Activated CD4-positive, alpha-beta T cell treated with anti-CD3 and anti-CD28 coated beads, Interleukin-10, Interleukin-2, amounts not matched to agents 100 ng/mL and 50 ng/mL, durations not matched to agents 16 hours and 8 hours (primary cell): ENCODE measurements at regions not wholly inside any gene's neighbourhood (a gene's known extent, or its start where the extent isn't known, plus 50 kb on each side); places are given as distances from the start of the nearest gene placed in this dataset.

Source experiments
- DNase-seq: peaks from one replicate; pipeline ENCODE4 v3.0.0-alpha.2; 2020

GRCh38 chr2:6213056-6213780 is 521.0 kb downstream of the SOX11 start:
- DNase-seq, result no peak

DNA sequence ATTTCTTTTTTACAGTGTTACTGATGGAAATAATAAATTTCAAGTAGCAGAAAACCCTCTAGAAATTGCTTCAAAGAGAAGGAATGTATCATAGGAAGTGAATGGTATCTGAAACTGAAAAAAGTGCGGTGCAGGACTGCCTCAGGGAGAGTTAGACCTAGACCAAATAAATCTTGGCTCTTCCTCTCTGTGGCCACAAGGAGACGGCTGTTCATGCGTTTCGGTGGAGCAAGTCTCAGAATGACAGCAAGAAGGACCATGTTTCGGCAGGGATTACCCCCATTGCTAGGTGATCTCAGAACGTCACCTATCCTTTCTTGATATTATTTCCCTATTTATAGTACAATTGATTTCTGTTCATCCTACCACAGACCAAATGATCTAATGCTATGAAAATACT is 522.3 kb downstream of the SOX11 start:
- no peak for DNase-seq

DNA sequence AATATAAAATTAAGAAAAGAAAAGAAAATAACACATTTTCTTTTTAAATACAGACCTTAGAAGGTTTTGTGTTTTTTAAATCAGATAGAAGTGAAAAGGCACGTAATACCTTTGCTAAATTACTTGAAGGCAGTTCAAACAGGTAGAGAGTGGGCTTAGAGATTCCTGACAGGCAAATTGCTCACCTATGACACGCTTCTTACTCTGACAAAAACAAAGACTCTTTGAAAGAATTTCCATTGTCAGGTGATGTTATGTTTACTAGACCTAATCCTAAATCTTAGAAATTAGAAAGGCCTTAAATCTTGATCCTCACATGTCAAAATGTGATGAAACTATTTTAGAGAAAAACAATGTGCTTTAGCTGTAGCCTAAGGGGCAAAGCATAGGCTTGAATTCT is 522.9 kb downstream of the SOX11 start:
- DNase-seq, result no peak

DNA sequence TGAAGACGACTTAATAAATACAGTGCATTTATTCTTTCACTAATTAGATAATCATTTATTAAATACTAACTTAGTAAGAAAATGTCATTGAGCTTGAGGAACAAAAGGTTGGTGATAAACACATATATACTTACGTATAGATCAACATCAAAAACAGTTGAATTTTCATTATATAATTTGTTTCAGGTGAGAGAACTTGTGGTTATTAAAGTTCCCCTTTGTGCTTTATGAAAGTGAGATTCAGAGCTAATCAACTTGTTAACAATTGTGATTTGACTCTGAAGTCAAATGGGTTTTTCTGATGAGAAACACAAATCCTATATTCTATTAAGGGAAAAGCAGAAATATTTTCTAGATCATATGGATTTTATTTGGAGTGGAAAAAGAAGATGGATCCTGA is 524.0 kb downstream of the SOX11 start:
- no peak for DNase-seq

DNA sequence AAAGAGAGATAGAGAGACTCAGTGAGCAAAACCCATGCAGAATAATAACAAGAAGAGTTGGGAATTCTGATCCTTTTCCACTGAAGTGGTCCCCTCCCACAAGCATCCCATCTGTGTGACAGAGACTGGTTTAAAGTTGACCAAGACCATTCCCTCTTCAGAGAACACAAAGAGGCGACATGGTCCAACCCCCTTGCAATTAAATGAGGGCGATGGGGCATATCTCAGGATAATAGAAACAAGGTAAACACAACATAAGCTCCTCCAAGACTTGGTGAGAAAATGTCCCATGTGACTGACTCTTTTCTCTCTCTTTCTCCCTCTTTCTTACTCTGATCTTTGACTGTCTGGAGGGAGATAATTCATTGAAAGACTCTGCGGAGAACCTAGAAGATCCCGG is 526.7 kb downstream of the SOX11 start:
- no peak for DNase-seq

DNA sequence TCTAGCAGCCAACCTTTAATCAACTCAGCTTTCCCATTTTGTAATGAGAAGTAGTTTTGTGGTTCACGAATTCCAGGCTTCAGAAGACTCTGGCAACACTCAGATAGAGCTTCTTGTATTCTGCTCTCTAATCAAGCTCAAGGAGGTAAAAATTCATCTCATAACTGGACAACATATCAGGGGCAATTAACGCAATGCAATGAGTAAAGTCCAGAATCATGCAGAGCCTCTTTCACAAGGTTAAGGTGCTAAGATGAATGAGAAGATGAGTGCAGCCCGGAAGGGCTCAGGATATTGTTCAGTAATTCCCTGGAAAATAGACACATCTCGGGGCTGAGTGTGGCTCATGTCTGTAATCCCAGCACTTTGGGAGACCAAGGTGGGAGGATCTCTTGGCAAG is 527.7 kb downstream of the SOX11 start:
- no peak for DNase-seq

DNA sequence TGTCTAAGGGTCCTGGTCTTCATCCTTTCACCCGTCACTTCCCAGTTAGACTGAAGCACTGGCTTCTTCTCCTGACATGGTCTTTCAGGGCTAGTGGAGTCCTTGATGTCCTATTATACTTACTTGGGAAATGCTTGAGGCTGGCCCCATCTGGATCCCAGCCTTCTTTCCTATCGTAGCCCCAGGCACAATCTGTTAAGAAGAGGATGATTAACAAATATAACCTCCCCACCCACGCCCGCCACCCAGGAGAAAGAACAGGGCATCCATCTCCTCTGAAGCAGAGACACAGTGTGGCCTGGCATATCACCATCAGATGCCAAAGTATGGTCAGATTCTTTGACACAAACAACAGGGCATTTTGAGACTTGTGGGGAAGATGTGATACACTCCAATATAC is 530.1 kb downstream of the SOX11 start:
- no peak for DNase-seq

DNA sequence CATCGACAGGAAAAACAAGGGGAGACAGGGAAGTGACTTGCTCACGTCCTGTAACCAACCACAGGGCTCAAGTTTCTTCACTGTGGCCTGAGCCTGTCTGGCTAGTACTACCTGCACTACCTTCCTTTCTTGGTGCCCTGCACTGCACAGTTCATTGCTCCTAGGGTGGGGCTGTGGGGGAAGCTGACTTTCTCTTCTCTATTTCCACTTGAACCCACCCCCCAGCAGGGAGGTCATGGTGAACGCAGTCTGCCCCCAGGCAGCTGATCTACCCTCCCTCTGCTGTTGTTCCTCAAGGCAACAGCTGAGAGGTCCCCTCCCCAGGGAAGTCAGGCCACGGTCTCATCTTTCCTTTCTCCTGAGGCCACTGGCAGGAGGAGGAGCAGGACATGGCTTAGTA is 532.1 kb downstream of the SOX11 start:
- no peak for DNase-seq

GRCh38 chr2:6228251-6228650 is 536.1 kb downstream of the SOX11 start:
- DNase-seq, result no peak

DNA sequence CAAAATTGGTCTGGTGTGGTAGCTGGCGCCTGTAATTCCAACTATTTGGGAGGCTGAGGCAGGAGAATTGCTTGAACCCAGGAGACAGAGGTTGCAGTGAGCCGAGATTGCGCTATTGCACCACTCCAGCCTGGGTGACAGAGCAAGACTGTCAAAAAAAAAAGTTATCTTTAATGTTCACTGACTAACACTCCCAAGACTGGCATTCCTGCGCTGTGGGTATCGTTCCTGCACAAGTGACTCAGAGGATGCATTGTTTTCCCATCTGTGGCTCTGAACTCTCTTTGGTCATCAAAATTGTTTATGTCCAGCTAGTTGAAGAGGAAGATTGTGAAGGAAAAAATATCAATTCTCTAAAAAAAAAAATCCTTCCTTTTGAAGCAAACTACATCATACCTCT is 539.0 kb downstream of the SOX11 start:
- no peak for DNase-seq

DNA sequence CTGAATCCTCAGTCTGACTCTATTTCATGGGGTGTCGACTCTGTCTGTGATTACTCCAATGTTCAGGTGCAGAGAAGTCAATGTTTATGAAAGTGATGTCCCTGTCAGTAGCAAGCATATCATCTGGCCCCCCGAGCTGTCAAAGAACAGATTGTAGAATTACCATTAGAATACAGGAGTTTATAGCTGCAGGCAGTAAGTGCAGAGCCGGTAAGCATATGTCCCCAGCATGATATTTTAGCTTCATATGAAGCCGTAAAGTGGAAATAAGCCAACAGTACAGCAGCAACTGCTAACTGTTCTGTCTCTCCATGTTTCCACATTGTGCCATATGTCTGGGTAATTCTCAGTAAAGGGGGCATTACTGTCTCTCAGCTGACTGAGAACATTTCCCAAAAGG is 541.8 kb downstream of the SOX11 start:
- no peak for DNase-seq

GRCh38 chr2:6234702-6235101 is 542.5 kb downstream of the SOX11 start:
- no peak for DNase-seq

- DNase-seq, result no peak
Measured at GRCh38 chr2:6236317-6236716, 544.1 kb downstream of the SOX11 start.

GRCh38 chr2:6237039-6237660 is 545.0 kb downstream of the SOX11 start:
- no peak for DNase-seq

DNA sequence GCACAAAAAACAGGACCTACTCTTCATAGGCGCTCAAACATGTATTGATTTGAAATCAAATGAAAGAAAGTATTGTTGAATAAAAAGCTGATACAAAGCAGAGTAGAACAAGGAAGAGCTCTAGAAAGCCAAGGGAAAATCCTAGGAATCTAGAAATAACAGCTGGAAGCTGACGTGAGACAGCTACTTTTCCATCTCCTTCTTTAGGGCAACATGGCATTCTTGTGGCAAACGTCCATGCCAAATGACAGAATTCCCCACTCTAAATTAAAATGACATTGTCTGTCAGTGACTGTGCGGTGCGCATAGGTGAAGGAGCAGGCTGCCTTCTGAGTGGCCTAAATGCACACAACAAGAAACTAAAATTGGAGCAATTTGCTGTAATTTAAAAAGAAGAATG is 557.4 kb downstream of the SOX11 start:
- no peak for DNase-seq

DNA sequence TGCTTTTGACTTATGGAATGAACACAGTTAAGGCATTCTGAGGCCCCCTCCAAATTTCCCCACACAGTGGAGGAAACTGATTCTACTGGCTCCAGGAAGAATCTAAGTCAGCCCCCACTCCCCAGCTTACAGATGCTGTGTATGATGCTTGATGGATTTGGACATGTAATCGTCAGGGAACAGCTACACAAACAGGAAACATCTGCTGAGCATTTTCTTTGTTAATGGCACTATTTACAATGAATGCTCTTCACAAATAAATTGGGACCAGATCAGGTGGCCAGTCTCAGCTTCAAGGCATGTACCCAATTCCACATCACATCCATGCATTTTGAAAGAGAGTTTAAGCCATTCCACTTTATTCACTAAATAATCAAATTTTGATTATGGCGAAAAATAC is 562.3 kb downstream of the SOX11 start:
- DNase-seq, result no peak

DNA sequence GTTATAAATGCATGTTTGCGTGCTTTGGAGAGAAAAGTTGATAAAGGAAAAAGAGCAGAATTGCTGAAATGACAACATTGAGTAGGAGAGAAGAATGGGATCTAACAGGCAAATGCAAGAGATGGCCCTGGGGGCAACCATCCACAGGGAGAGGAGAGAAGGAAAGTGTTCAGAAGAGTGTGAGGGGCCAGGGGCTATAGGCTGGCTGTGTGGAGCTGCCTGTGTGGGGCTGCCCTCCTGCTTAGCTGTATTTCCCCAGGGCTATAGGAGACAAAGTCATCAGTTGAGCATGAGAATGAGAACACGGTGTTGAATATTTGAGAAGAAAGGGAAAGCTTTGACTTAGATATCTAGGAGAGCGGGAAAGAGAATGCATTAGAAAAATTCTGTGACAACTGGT is 572.0 kb downstream of the SOX11 start:
- no peak for DNase-seq

DNA sequence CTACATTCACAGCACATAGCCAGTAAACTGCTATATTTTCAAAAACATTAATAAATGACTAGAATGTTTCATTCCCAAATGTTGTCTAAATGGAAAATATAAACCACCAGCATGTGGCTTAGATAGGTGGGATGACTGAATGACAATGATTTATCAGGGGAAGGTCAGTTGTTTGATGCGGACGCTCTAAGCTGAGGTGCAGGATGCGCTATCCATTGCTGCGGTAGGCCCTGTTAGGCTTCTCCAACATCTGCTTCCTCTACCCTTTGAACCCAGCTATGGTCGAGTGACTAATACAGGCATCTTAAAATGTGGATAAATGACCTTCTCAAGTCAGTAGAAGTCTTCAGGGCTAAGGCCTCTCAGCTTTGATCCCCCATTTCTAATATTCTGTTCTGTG is 584.2 kb downstream of the CMPK2 start:
- DNase-seq, result no peak

- DNase-seq, result no peak
Measured at GRCh38 chr2:6283259-6283658, 582.4 kb downstream of the CMPK2 start.

- DNase-seq, result no peak
Measured at GRCh38 chr2:6287406-6287805, 578.3 kb downstream of the CMPK2 start.

- DNase-seq, result no peak
Measured at GRCh38 chr2:6288791-6289190, 576.9 kb downstream of the CMPK2 start.

DNA sequence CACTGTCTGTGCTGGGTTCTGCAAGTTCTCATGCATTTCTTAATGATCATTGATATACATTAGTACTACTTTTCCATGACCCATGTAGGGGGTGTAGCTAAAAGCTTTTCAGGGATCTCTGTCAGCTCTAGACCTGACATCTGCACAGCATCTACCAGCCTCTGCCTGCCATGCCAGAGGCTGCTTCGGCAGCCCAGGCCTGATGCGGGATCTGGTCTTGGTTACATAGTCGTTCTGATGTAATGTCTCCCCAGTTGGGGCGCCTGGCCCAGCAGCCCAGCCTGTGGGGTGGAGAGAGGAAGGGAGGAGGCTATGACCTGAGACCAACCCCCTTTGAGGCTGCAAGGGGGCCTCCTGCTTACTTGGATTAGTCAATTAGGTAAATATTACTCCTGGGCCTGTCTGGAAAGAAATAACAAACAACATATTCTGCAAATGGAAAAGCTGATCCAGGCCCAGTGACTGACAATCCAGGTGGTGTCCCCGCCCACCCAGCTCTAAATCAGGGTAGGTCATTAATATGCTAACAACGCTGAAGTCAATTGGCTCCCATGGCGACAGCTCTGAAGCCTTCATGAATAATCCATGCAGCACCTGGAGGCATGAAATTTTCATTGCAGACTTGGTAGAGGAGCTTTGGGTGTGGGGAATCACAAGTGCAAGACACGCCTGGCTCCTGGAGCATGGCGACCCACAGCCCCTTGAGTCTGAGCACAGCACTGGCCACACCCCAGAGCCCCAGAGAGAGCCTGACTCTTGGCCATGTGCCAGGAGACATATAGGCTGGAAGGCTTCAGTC is 575.3 kb downstream of the CMPK2 start:
- no peak for DNase-seq

DNA sequence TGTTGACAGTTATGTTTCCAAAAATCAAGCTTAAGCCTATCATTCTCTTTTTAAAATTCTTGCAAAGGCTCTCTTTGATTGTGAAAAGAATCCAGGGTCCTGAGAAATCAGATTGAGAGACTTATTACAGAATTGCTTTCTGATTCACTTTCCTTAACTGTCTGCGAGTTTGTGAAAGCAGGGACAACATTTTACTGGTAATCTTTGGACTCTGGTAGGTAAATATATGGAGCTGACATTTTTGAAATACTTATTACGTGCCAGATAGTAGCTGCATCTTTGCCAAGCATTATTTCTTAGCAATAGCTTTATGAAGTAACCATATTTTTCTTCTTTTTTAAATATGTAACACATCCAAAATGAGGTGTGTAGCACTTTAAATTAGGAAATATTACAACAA is 570.9 kb downstream of the CMPK2 start:
- DNase-seq, result no peak

GRCh38 chr2:6297238-6297637 is 568.5 kb downstream of the CMPK2 start:
- no peak for DNase-seq
